WTC11 (cell line): ENCODE measurements at regions not wholly inside any gene's neighbourhood (a gene's known extent, or its start where the extent isn't known, plus 50 kb on each side); places are given as distances from the start of the nearest gene placed in this dataset.

Experiments
- ATAC-seq: fragments of 200-7000 bp; cut with Tn5 transposase; 2 replicates; pipeline ENCODE4 v1.10.0; 2021; ENCODE audit warnings: mild to moderate bottlenecking, moderate library complexity
- CTCF ChIA-PET: fragments of 300-600 bp; sonication (Branson Sonifier 250); formaldehyde crosslinking; loops from one replicate; lab custom pipeline; 2021; ENCODE audit warnings: antibody characterized with exemption; lab: Charles Lee
- POLR2A ChIA-PET: fragments of 350-600 bp; sonication (Branson Sonifier 250); formaldehyde crosslinking; loops from one replicate; lab custom pipeline; 2021; ENCODE audit warnings: antibody characterized with exemption; lab: Charles Lee
- DNase-seq: peaks from one replicate; pipeline ENCODE4 v3.0.0; 2021; ENCODE audit warnings: low spot score
- H3K27ac Mint-ChIP-seq: 2 replicates; pipeline ENCODE4 v1.8.0; 2021; ENCODE audit warnings: mixed read lengths
- H3K27me3 Mint-ChIP-seq: 2 replicates; pipeline ENCODE4 v1.8.0; 2021; ENCODE audit warnings: low read depth, mild to moderate bottlenecking, moderate library complexity, mixed read lengths
- H3K36me3 Mint-ChIP-seq: 2 replicates; pipeline ENCODE4 v1.8.0; 2021; ENCODE audit warnings: mixed read lengths
- H3K4me1 Mint-ChIP-seq: 2 replicates; pipeline ENCODE4 v1.8.0; 2022; ENCODE audit warnings: mixed read lengths
- H3K4me3 Mint-ChIP-seq: 2 replicates; pipeline ENCODE4 v1.8.0; 2021; ENCODE audit warnings: mild to moderate bottlenecking, moderate library complexity, mixed read lengths
- H3K9me3 Mint-ChIP-seq: 2 replicates; pipeline ENCODE4 v1.8.0; 2021; ENCODE audit warnings: mixed read lengths
- ATF1 ChIP-seq: sonication (generic); formaldehyde crosslinking; IDR thresholded peaks from 2 replicates; pipeline ENCODE4 v1.8.1; 2023; ENCODE audit warnings: mild to moderate bottlenecking, moderate library complexity, missing genetic modification reagents
- ATF2 ChIP-seq: sonication (generic); formaldehyde crosslinking; IDR thresholded peaks from 2 replicates; pipeline ENCODE4 v1.8.1; 2022; ENCODE audit warnings: low read depth, missing genetic modification reagents, borderline replicate concordance
- ELF4 ChIP-seq: sonication (generic); formaldehyde crosslinking; IDR thresholded peaks from 2 replicates; pipeline ENCODE4 v1.8.1; 2022; ENCODE audit warnings: low read depth, mild to moderate bottlenecking, moderate library complexity, missing genetic modification reagents
- EMX1 ChIP-seq: fragments of 250-450 bp; sonication (Bioruptor Pico); IDR thresholded peaks from 2 replicates; pipeline ENCODE4 v1.8.0; 2021; ENCODE audit warnings: mild to moderate bottlenecking
- FOXJ3 ChIP-seq: sonication (generic); formaldehyde crosslinking; IDR thresholded peaks from 2 replicates; pipeline ENCODE4 v1.9.0; 2021; ENCODE audit warnings: missing genetic modification reagents, mild to moderate bottlenecking, borderline replicate concordance
- FOXK1 ChIP-seq: sonication (generic); formaldehyde crosslinking; IDR thresholded peaks from 2 replicates; pipeline ENCODE4 v1.8.0; 2022; ENCODE audit warnings: mild to moderate bottlenecking, moderate library complexity, missing genetic modification reagents
- GABPB1 ChIP-seq: sonication (generic); formaldehyde crosslinking; IDR thresholded peaks from 2 replicates; pipeline ENCODE4 v1.8.1; 2023; ENCODE audit warnings: mild to moderate bottlenecking, missing genetic modification reagents
- GRHL2 ChIP-seq: fragments of 250-450 bp; sonication (Bioruptor Pico); IDR thresholded peaks from 2 replicates; pipeline ENCODE4 v1.8.0; 2022; ENCODE audit warnings: mild to moderate bottlenecking, moderate library complexity; ENCODE audit not compliant: insufficient replicate concordance, severe bottlenecking
- GTF2I ChIP-seq: fragments of 250-450 bp; sonication (Bioruptor Pico); conservative IDR thresholded peaks from 2 replicates; pipeline ENCODE4 v1.4.0; 2021; ENCODE audit warnings: mild to moderate bottlenecking
- HMGXB4 ChIP-seq: sonication (generic); formaldehyde crosslinking; IDR thresholded peaks from 2 replicates; pipeline ENCODE4 v1.8.1; 2023; ENCODE audit warnings: mild to moderate bottlenecking, moderate library complexity, missing genetic modification reagents
- NR2C2 ChIP-seq: sonication (generic); formaldehyde crosslinking; IDR thresholded peaks from 2 replicates; pipeline ENCODE4 v1.8.0; 2022; ENCODE audit warnings: mild to moderate bottlenecking, missing genetic modification reagents
- PRRX2 ChIP-seq: fragments of 250-450 bp; sonication (Bioruptor Pico); IDR thresholded peaks from 2 replicates; pipeline ENCODE4 v1.8.0; 2021; ENCODE audit warnings: mild to moderate bottlenecking
- RORB ChIP-seq: fragments of 250-450 bp; sonication (Bioruptor Pico); IDR thresholded peaks from 2 replicates; pipeline ENCODE4 v1.9.0; 2021; ENCODE audit warnings: mild to moderate bottlenecking
- SMAD4 ChIP-seq: sonication (generic); formaldehyde crosslinking; IDR thresholded peaks from 2 replicates; pipeline ENCODE4 v1.8.0; 2022; ENCODE audit warnings: mild to moderate bottlenecking, missing genetic modification reagents
- ZBTB43 ChIP-seq: sonication (generic); formaldehyde crosslinking; IDR thresholded peaks from 2 replicates; pipeline ENCODE4 v1.8.1; 2023; ENCODE audit warnings: mild to moderate bottlenecking, missing genetic modification reagents
- ZMAT4 ChIP-seq: fragments of 250-450 bp; sonication (Bioruptor Pico); IDR thresholded peaks from 2 replicates; pipeline ENCODE4 v1.9.0; 2021; ENCODE audit warnings: mild to moderate bottlenecking
- ZNF138 ChIP-seq: sonication (generic); formaldehyde crosslinking; conservative IDR thresholded peaks from 2 replicates; pipeline ENCODE4 v1.8.1; 2022; ENCODE audit warnings: mild to moderate bottlenecking, moderate library complexity, missing genetic modification reagents
- TF ChIP-seq, protein P1 (sequence below): fragments of 250-450 bp; sonication (Bioruptor Pico); IDR thresholded peaks from 2 replicates; pipeline ENCODE4 v1.9.0; 2021; ENCODE audit warnings: moderate library complexity, mild to moderate bottlenecking, inconsistent platforms, borderline replicate concordance
- TF ChIP-seq, protein P2 (sequence below): sonication (generic); formaldehyde crosslinking; IDR thresholded peaks from 2 replicates; pipeline ENCODE4 v1.8.1; 2023; ENCODE audit warnings: mild to moderate bottlenecking, missing genetic modification reagents, borderline replicate concordance
- TF ChIP-seq, protein P3 (sequence below): sonication (generic); formaldehyde crosslinking; conservative IDR thresholded peaks from 2 replicates; pipeline ENCODE4 v1.8.1; 2022; ENCODE audit warnings: mild to moderate bottlenecking, missing genetic modification reagents
- TF ChIP-seq, protein P4 (sequence below): sonication (generic); formaldehyde crosslinking; IDR thresholded peaks from 2 replicates; pipeline ENCODE4 v1.8.1; 2023; ENCODE audit warnings: mild to moderate bottlenecking, missing genetic modification reagents, moderate library complexity

DNA sequence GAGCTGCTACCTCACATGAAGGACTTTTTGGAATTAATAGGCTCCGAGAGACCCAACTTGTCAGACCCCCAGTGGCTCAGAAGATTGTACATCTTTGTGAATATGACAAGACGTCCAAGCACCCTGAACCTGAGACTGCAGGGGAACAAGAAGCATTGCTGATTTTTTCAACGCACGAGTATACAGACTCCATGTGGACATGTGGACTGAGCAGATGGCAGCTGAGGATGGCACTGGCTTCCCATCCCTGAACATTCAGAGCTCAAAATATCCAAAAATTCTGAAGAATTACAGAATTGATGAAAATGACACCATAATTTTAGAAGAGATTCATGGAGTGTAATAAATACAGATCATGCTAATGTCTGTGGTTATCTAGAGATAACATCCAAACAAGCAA lies 254.1 kb downstream of the MZT1 start:
- no peak overlapping the region for H3K27ac Mint-ChIP-seq
- DNase-seq, result no peak

GRCh38 chr13:72469906-72470305 lies 257.5 kb downstream of the MZT1 start:
- ChIA-PET POLR2A (no interaction called here), CTCF (no interaction called here)
- Mint-ChIP-seq H3K27me3 (no peaks in the 10 kb centered on the region; the same call in 1 of the 2 replicates), H3K36me3 (no peaks in the 10 kb centered on the region), H3K4me3 (no peak overlapping the region), H3K4me1 (peaks cover 5% of the 10 kb centered on the region), H3K9me3 (no peaks in the 10 kb centered on the region), H3K27ac (no peak overlapping the region)
- ATAC-seq, result no peak
- no peak for DNase-seq
- TF ChIP-seq ZNF138 (CRISPR knock-in tag) (no peak), ZMAT4 (no peak), ELF4 (CRISPR knock-in tag) (no peak), EMX1 (CRISPR knock-in tag) (no peak), FOXJ3 (CRISPR knock-in tag) (no peak), GABPB1 (CRISPR knock-in tag) (no peak), ATF1 (CRISPR knock-in tag) (no peak), FOXK1 (no peak)
- TF ChIP-seq, protein P1, sequence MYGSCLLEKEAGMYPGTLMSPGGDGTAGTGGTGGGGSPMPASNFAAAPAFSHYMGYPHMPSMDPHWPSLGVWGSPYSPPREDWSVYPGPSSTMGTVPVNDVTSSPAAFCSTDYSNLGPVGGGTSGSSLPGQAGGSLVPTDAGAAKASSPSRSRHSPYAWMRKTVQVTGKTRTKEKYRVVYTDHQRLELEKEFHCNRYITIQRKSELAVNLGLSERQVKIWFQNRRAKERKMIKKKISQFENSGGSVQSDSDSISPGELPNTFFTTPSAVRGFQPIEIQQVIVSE (CRISPR knock-in tag), result no peak
- TF ChIP-seq, protein P2, sequence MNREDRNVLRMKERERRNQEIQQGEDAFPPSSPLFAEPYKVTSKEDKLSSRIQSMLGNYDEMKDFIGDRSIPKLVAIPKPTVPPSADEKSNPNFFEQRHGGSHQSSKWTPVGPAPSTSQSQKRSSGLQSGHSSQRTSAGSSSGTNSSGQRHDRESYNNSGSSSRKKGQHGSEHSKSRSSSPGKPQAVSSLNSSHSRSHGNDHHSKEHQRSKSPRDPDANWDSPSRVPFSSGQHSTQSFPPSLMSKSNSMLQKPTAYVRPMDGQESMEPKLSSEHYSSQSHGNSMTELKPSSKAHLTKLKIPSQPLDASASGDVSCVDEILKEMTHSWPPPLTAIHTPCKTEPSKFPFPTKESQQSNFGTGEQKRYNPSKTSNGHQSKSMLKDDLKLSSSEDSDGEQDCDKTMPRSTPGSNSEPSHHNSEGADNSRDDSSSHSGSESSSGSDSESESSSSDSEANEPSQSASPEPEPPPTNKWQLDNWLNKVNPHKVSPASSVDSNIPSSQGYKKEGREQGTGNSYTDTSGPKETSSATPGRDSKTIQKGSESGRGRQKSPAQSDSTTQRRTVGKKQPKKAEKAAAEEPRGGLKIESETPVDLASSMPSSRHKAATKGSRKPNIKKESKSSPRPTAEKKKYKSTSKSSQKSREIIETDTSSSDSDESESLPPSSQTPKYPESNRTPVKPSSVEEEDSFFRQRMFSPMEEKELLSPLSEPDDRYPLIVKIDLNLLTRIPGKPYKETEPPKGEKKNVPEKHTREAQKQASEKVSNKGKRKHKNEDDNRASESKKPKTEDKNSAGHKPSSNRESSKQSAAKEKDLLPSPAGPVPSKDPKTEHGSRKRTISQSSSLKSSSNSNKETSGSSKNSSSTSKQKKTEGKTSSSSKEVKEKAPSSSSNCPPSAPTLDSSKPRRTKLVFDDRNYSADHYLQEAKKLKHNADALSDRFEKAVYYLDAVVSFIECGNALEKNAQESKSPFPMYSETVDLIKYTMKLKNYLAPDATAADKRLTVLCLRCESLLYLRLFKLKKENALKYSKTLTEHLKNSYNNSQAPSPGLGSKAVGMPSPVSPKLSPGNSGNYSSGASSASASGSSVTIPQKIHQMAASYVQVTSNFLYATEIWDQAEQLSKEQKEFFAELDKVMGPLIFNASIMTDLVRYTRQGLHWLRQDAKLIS (CRISPR knock-in tag), result no peak

More for the DNA sequence above, 254.1 kb downstream of the MZT1 start:
- Mint-ChIP-seq H3K9me3 (no peaks in the 10 kb centered on the region), H3K4me3 (no peak overlapping the region), H3K27me3 (no peaks in the 10 kb centered on the region; the same call in none of the 2 replicates), H3K4me1 (peaks cover 5% of the 10 kb centered on the region), H3K36me3 (no peaks in the 10 kb centered on the region)
- ChIA-PET POLR2A (no interaction called here), CTCF (interaction anchor here (1.6 kb wide), 1 partner anchor 177 kb away, joined by 3 read pairs; no protein-coding TSS in a partner anchor)
- ATAC-seq, result no peak
- TF ChIP-seq ATF1 (CRISPR knock-in tag) (no peak), FOXK1 (no peak), ATF2 (CRISPR knock-in tag) (no peak), NR2C2 (CRISPR knock-in tag) (no peak), ZMAT4 (no peak), ZBTB43 (CRISPR knock-in tag) (no peak), SMAD4 (no peak), PRRX2 (CRISPR knock-in tag) (no peak), HMGXB4 (CRISPR knock-in tag) (no peak), GRHL2 (CRISPR knock-in tag) (no peak), GTF2I (CRISPR knock-in tag) (no peak), RORB (CRISPR knock-in tag) (no peak)
- TF ChIP-seq, protein P3, sequence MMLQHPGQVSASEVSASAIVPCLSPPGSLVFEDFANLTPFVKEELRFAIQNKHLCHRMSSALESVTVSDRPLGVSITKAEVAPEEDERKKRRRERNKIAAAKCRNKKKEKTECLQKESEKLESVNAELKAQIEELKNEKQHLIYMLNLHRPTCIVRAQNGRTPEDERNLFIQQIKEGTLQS (CRISPR knock-in tag), result no peak
- TF ChIP-seq, protein P4, sequence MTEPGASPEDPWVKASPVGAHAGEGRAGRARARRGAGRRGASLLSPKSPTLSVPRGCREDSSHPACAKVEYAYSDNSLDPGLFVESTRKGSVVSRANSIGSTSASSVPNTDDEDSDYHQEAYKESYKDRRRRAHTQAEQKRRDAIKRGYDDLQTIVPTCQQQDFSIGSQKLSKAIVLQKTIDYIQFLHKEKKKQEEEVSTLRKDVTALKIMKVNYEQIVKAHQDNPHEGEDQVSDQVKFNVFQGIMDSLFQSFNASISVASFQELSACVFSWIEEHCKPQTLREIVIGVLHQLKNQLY, result no peak
